Lower lobe of right lung (tissue), 2 donors: ENCODE measurements at regions not wholly inside any gene's neighbourhood (a gene's known extent, or its start where the extent isn't known, plus 50 kb on each side); places are given as distances from the start of the nearest gene placed in this dataset.
"Not testable (repeated sequence)": the region's sequence is repeated elsewhere in the genome, so short reads cannot be mapped to it uniquely, and the experiment has no call there.

Experiments
- ATAC-seq, 2 donors: fragments of 200-7000 bp; cut with Tn5 transposase; one replicate each; pipeline ENCODE4 v1.9.1; 2020 to 2022; ENCODE audit warnings: mild to moderate bottlenecking in 2 of 2, moderate library complexity in 2 of 2
- DNase-seq: peaks from one replicate; pipeline ENCODE4 v3.0.0-alpha.2; 2020
- H3K27ac ChIP-seq: fragments of 200-600 bp; one replicate; pipeline ENCODE4 v1.8.0; 2022
- H3K27me3 ChIP-seq: fragments of 200-600 bp; one replicate; pipeline ENCODE4 v1.8.0; 2022; ENCODE audit warnings: low read depth
- H3K36me3 ChIP-seq: fragments of 200-600 bp; one replicate; pipeline ENCODE4 v1.8.0; 2022; ENCODE audit warnings: mild to moderate bottlenecking
- H3K4me1 ChIP-seq: fragments of 200-600 bp; one replicate; pipeline ENCODE4 v1.8.0; 2022
- H3K4me3 ChIP-seq: fragments of 200-600 bp; one replicate; pipeline ENCODE4 v1.8.0; 2022; ENCODE audit warnings: mild to moderate bottlenecking
- H3K9me3 ChIP-seq: fragments of 200-600 bp; one replicate; pipeline ENCODE4 v1.8.0; 2022
- intact Hi-C: fragments of 100-400 bp; cut with DNase I; formaldehyde crosslinking; loops from one replicate; pipeline ENCODE4 v1.11.0; 2022
- TF ChIP-seq, protein P1 (sequence below): fragments of 200-600 bp; IDR thresholded peaks from one replicate; pipeline ENCODE4 v1.8.0; 2022; ENCODE audit warnings: antibody characterized with exemption, mild to moderate bottlenecking
- donor health status: DM: no; HTN: yes; CAD: no; lungs with severe emphysema.

DNA sequence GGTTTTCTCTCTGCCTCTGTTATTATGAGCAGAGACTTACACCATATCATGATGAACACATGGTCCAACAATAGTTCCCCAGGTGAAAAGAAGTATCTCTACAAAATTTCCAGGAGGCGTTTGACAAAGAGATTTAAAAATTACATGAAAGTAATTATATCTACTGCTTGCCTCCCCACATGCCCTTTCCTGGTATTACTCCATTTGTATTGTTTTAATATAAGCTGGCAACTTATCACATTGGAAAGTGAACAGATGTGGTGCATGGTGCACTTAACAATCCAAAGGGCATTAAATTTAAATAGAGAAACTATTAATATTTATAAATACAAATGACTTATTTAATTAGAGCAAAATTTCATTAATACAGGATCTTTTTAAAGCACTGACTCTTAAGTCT, 638.2 kb downstream of the ANKRD7 start:
- ATAC-seq = no peak
- no peaks in the 10 kb centered on the region for H3K27me3 ChIP-seq
- no peak overlapping the region for H3K27ac ChIP-seq
- no peak overlapping the region for H3K4me3 ChIP-seq
- TF ChIP-seq, protein P1, sequence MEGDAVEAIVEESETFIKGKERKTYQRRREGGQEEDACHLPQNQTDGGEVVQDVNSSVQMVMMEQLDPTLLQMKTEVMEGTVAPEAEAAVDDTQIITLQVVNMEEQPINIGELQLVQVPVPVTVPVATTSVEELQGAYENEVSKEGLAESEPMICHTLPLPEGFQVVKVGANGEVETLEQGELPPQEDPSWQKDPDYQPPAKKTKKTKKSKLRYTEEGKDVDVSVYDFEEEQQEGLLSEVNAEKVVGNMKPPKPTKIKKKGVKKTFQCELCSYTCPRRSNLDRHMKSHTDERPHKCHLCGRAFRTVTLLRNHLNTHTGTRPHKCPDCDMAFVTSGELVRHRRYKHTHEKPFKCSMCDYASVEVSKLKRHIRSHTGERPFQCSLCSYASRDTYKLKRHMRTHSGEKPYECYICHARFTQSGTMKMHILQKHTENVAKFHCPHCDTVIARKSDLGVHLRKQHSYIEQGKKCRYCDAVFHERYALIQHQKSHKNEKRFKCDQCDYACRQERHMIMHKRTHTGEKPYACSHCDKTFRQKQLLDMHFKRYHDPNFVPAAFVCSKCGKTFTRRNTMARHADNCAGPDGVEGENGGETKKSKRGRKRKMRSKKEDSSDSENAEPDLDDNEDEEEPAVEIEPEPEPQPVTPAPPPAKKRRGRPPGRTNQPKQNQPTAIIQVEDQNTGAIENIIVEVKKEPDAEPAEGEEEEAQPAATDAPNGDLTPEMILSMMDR = no peak
- no peaks in the 10 kb centered on the region for H3K36me3 ChIP-seq
- no peaks in the 10 kb centered on the region for H3K9me3 ChIP-seq
- H3K4me1 ChIP-seq = no peaks in the 10 kb centered on the region
- intact Hi-C loops = no loop called here
- DNase-seq = no peak

DNA sequence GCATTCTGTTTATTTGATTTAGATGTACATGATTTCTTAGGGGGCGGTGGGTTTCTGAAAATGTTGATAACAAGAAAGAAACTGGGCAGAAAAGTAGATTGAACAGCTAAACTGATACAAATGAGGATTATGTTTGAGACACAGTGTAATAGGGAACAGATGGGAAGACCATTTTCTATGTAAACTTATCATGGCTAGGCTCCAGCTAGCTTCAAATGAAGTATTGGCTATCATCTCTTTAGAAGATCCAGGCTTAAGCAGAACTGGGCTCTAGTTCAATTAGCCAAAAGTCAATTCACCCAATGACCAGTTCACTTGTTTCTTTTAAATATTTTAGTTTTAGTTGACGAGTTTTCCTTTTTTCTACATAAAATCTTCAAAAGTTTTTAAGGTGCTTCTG, 639.5 kb downstream of the ANKRD7 start:
- Histone ChIP-seq H3K27me3 (no peaks in the 10 kb centered on the region), H3K9me3 (no peaks in the 10 kb centered on the region), H3K4me3 (no peak overlapping the region), H3K4me1 (no peaks in the 10 kb centered on the region), H3K27ac (no peak overlapping the region), H3K36me3 (no peaks in the 10 kb centered on the region)
- no peak for ATAC-seq
- DNase-seq = no peak
- intact Hi-C loops = no loop called here
- TF ChIP-seq, protein P1 = no peak

DNA sequence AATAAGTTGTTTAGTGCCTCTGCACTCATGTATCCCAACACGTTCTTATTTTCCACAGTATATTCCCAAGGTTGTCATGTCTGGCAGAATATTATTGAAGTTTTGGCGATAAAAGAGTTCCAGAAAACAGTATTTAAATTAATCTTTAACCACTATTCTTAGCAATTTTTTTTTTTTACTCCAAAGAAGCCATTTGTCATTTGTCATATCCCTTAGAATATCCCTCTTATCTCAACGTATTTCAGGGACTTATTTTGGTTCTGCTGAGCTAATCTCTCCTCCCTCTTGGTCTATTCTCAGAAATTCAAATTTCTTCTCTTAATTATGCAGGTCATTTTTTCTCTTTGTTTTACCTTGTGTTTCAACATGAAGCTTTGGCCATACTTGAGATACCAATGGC, 643.4 kb downstream of the ANKRD7 start:
- DNase-seq (no peak), ATAC-seq (no peak)
- intact Hi-C loops = no loop called here
- TF ChIP-seq, protein P1 = no peak
- Histone ChIP-seq H3K4me1 (no peaks in the 10 kb centered on the region), H3K27me3 (no peaks in the 10 kb centered on the region), H3K27ac (no peak overlapping the region), H3K36me3 (no peaks in the 10 kb centered on the region), H3K9me3 (no peaks in the 10 kb centered on the region), H3K4me3 (no peak overlapping the region)

DNA sequence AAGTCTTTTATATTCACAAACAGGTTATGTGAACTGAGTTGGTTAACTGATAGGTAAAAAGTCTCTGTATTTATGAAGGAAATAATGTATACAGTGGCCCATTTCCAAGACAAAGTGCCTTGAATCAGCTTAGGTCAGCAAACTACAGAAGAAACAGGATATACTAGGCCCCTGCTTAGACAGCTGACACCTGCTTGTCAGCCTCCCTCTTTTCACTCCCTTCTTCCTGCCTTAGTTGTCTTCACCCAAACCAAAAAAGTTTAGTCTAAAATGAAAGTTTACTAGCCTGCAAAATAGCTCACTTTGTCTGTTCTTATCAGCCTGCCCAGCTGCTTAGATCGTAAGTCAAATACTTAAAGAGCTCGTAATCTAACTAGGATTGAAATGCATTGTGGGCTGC, 644.6 kb downstream of the ANKRD7 start:
- H3K27ac ChIP-seq, H3K4me1 ChIP-seq, H3K4me3 ChIP-seq, H3K36me3 ChIP-seq, ATAC-seq, H3K27me3 ChIP-seq, H3K9me3 ChIP-seq, DNase-seq, intact Hi-C loops: not testable (repeated sequence)

DNA sequence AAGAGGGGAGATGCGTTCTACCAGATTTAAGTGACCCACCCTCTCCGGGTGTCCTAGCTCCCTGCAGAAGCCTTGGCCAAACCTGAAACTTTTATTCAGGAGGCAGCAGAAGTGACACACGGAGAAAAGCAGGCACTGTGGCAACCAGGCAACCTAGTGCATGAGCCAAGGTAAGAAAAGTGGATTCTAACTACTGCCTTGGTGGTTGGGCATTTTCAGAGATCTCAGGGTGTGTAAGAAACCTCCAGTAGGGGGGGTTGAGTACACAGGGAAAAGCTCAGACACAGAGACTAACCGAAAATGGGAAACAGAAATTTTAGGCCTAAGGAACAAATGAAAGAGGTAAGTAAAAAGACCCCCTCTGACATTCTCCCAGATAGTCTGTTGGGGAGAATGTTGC, 645.7 kb downstream of the ANKRD7 start:
- no peak for DNase-seq
- TF ChIP-seq, protein P1 = no peak
- Histone ChIP-seq H3K27me3 (no peaks in the 10 kb centered on the region), H3K27ac (no peak overlapping the region), H3K4me3 (no peak overlapping the region), H3K4me1 (no peaks in the 10 kb centered on the region), H3K36me3 (no peaks in the 10 kb centered on the region), H3K9me3 (no peaks in the 10 kb centered on the region)
- ATAC-seq = no peak
- intact Hi-C loops = no loop called here

DNA sequence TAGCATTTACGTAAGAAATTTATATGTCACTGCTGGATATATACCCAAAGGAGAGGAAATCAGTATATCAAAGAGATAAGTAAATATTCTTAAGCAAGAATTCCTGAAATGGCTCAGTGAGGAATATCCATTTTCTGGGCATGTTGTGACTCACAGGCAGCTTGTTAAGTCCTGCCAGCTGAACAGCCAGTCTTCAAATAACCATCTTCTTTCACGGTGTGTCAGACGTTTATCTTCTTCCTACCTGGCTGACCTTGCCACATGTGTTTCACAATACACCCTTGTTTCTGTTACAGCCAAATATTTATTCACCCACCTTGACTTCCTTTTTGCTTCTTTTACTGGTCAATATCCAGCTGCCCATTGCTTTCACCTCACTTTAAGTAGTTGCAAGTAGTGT, 648.1 kb downstream of the ANKRD7 start:
- intact Hi-C loops = no loop called here
- Histone ChIP-seq H3K4me1 (no peaks in the 10 kb centered on the region), H3K36me3 (no peaks in the 10 kb centered on the region), H3K9me3 (no peaks in the 10 kb centered on the region), H3K27me3 (no peaks in the 10 kb centered on the region), H3K27ac (no peak overlapping the region), H3K4me3 (no peak overlapping the region)
- ATAC-seq (no peak), DNase-seq (no peak)
- TF ChIP-seq, protein P1 = no peak
